HG03175 (cell line): ENCODE measurements at regions not wholly inside any gene's neighbourhood (a gene's known extent, or its start where the extent isn't known, plus 50 kb on each side); places are given as distances from the start of the nearest gene placed in this dataset.
"Not testable (repeated sequence)": the region's sequence is repeated elsewhere in the genome, so short reads cannot be mapped to it uniquely, and the experiment has no call there.

ENCODE experiments used
- ATAC-seq: cut with Tn5 transposase; IDR thresholded peaks from one replicate; pipeline ENCODE4 v1.9.1; 2021; ENCODE audit warnings: mild to moderate bottlenecking, moderate library complexity; ENCODE audit not compliant: unreplicated experiment

DNA sequence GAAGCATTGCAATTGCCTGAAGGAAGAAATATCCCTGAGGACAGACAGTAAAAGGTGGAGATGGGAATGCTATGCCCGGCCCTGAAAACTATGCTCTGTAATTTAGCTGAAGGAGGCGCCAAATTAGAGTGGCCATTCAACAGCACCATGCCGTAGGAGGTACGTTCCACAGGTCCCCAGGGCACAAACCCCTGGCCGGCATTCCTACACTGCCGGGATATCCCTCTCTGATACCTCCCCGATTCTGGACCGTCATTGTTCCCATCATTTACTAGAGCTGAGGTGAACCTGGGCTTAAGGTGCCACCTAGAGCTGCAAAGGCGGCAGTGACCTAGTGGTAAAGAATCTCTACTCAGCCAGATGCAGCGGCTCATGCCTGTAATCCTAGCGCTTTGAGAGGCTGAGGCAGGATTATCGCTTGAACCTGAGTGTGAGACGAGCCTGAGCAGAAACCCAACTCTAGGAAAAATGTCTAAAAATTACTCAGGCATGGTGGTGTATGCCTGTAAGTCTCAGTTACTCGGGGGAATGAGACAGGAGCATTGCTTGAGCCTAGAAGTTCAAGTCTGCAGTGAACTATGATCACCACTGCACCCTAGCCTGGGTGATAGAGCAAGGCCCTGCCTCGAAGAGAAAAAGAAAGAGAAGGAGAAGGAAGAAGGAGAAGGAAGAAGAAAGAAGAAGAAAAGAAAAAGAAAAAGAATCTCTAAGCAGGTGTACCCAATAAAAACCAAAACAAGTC lies 53.0 kb upstream of the TNKS2 start:
- ATAC-seq, result no peak

DNA sequence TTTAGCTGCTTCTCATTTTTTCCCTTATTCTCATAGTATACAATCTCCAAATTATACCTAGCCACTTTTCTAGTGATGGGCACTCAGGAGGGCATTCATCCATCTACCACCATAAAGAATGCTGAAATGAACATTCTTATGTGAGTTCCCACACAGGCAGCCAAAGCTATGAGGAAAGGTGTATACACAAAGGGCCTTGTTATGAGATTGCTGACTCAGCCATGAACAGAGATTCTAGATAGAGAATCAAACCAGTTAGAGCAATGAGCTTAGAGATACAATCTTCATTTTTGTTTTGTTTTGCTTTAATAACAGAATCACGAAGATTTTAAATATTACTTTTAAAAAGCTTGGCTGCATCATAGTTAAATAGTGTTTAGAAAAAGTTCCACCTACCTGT lies 54.8 kb upstream of the TNKS2 start:
- ATAC-seq, result no peak

DNA sequence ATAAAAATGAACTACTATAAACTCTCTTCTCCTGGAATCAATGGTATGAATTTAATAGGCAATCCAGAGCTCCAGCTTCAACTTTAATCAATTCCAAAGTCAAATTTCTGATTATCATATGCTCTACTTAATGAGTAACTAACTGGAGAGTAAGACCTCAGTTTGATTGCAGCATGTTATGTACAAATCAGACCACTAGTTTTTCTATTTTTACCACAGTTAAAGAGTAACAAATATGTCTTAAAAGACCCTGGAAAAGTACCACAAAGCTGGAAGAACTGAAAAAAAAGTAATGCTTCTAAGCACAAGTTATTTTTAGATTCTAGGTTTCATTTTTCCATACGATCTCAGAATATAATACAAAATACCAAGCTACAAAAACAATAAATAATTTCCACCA lies 56.0 kb upstream of the TNKS2 start:
- no peak for ATAC-seq

DNA sequence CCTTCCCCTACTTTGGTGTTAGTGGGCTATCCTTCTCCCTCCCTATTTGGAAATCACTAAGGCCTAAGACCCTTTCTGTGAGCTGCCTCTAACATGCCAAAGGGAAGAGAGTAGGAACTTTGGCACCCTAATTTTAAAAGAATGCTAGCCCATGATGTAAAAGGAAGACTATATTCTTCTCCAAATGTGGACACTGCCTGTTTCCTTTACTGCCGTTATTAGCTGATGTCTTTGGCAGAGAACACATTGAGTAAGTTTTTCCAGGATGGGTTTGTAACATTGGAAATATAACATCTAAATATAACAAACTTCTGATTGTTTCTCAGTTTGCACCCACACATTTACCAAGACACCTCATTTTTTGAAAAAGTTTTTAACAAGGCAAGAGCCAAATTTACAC lies 56.9 kb upstream of the TNKS2 start:
- ATAC-seq, result no peak

DNA sequence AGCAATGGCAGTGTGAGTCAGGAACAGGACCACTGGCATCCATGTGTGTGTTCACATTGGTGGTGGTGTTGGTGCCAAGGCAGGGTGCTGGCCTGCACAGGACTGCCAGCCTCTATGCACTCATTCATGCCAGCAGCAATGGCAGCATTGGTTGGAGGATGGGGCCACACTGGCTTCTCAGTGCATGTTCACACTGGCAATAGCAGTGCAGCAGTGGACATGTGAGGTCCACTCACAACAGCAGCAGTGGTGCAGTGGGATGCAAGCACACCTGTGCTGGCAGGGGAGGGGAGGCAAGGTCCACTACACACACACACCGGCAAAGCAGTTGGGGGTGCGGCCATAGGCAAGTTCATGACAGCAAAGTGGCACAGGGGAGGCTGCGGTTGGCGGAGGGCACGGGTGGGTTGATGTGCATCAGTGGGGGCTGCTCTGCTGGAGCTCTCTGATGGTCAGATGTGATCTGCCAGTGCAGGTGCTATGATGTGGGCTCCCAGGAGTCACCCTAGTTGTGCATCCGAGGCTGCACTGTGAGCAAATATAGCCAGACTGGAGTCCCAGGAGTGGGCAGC lies 57.8 kb upstream of the TNKS2 start:
- ATAC-seq, result no peak

DNA sequence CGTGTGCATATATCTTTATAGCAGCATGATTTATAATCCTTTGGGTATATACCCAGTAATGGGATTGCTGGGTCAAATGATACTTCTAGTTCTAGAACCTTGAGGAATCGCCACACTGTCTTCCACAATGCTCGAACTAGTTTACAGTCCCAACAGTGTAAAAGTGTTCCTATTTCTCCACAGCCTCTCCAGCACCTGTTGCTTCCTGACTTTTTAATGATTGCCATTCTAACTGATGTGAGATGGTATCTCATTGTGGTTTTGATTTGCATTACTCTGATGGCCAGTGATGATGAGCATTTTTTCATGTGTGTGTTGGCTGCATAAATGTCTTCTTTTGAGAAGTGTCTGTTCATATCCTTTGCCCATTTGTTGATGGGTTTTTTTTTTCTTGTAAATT lies 66.0 kb upstream of the TNKS2 start:
- not testable (repeated sequence) for ATAC-seq

DNA sequence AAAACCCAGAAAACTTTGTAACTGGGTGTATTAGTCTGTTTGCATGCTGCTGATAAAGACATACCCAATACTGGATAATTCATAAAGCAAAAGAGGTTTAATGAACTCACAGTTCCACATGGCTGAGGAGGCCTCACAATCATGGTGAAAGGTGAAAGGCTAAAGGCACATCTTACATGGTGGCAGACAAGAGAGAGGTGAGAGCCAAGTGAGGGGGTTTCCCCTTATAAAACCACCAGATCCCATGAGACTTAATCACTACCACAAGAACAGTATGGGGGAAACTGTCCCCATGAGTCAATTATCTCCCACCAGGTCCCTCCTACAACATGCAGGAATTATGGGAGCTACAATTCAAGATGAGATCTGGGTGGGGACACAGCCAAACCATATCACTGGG lies 68.9 kb upstream of the TNKS2 start:
- not testable (repeated sequence) for ATAC-seq

DNA sequence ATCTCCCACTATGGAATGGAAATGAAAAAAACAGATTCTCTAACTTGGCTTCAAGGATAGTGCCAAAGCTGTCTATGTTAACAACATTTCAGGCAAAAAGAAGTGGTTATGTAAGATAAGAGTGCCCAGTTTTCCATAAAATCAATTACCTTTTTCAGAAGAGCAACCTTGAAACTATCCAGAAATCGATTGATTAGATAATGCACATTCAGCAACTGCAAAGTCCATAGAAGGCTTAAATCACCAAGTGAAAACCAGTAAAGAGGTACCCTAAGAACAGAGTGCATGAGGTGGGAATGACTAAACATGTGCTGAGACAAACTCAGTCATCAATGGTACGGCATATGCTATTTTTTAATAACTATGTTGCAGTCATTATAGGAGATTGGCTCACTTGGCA lies 71.9 kb upstream of the TNKS2 start:
- no peak for ATAC-seq

DNA sequence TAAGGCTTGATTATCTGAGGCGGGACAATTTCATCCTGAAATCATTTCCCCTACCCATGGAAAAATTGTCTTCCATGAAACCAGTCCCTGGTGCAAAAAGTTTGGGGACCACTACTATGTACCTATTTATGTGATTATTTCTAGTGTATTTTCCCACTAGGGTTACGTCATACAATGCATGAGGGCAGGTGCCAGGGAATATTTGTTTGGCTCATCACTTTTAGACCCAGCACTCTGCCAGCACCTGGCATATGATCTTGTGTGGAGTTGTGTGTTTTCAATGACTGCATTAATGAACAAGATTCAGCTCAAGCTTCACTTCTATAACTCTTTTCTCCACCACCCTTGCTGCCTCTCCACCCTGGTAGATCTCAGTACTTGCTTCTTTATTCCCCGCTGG lies 73.3 kb upstream of the TNKS2 start:
- ATAC-seq, result no peak

DNA sequence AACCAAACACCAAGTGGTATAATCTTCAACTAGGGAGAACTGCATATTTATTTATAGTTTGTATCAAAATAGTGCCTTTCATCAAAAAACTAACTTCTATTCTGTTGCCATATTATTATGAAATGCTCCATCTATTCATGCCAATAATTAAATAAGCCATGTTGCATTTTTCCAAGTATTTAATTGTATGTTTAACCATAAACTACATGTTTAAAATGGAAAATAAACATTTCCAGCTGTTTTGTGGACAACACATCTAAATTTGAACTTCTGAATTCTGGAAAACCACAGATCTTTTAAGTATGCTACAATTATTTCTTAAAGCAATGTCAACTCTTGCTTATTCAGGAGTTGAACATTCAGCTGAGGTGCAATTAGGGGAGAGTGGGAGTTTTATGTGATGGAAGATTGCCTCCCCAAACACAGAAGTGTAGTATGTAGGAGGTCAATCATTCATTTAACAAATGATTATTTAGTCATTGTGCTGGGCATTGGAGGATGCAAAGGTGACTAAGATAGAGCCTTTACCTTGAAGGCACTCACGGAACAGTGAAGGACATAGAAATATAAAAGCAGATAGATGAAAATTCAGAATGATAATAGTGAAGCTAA lies 80.7 kb upstream of the PPP1R3C start:
- no peak for ATAC-seq

DNA sequence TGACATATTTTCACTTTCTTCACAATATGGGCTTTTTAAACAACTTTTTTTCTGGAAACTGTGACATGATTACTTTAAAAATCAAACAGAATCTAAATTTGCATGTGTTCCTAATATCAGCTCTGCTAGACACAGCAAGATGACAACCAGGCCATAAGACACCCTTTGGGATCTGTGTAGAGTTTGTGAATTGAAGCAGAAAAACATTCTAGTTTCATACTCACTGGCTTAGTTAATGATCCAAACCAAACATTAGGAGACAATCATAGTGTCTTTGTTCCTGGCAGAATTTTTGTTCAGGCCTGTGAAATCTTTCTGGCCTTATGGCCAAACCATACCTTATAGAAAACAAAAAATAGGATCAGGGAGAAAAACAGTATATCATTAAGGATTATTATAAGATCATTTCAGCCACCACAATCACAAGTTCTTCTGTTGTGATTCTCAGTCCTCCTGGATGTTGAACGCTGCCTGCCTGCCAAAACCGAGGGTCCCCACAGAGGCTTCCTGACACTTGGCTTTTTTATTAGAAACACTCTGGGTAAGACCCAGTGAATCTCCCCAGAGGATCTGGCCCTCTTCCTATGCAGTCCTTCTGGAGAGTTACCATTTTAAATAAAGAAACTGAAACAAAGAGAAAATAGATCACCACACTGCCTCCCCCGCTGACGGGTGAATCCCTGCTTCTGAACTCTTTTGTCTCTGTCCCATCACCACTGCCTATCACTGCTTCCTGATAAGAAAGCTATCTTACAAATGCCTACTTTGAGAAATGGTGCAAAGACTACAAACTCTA lies 79.2 kb upstream of the PPP1R3C start:
- peak; percentile 66 for ATAC-seq

DNA sequence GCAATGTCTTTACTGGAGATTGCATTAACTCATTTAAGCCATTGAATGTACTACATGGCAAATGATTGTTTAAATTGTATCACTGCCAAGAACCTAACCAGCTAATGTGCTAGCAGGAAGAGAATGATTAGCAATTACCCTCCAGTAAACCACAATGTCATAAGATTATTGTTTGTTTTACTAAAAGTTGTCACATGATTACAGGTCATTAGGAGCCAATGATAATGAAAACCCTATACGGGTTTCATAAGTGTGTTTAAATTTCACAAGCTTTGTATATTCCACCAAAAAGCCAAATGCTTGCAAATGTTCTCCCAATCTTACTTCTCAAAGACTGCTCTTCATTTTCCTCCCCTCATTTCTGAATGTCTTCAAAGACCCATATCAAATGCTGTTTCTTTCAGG lies 76.5 kb upstream of the PPP1R3C start:
- ATAC-seq, result no peak

DNA sequence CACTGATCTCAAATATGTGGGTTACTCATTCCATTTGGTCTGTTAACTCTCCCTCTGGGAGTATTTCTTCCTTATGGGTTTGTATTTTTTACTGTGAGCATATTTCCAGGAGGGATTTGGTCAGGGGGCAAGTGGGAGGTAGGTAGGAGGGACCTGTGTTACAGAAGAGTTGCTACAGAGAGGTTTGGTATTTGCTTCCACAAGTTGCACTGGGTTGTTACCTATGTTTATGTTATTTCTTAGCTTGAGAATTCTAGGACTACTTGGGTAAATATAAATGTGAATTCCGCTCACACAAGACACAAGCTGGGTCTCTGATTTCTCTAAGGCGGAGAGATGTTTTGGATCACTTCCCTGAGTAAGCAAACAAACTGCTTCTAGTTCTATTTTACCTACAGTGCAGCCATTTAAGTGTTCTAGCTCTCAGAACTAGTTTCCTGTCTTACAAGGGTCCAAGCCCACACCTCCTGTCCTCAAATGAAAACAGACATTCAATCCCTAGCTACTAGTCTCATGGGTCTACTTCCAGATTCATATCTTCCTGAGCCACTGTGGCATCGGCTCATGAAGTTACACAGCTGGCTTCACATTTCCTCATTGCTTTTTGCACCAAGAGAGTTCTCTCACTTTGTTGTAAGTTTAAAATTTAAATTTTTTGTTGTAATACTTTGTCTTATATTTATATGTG lies 75.4 kb upstream of the PPP1R3C start:
- ATAC-seq, result no peak

DNA sequence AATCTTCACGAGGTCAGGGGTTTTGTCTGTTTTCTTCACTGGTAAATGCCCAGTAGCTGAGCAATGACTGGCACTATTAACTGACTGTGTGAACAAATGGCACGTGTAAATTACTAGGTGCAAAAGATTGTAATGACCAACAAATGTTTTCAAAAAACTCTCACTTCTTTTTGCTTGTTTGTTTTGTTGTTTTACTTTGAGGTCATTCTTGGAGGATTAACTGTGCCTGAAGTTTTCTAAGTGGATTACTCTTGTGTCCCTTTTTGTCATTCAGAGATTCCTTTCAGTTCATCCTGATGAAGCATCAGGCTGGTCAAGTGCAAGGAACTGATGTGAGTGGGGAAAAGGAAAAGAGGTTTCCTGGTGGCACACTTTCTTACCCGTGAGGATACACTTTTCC lies 74.4 kb upstream of the PPP1R3C start:
- no peak for ATAC-seq

DNA sequence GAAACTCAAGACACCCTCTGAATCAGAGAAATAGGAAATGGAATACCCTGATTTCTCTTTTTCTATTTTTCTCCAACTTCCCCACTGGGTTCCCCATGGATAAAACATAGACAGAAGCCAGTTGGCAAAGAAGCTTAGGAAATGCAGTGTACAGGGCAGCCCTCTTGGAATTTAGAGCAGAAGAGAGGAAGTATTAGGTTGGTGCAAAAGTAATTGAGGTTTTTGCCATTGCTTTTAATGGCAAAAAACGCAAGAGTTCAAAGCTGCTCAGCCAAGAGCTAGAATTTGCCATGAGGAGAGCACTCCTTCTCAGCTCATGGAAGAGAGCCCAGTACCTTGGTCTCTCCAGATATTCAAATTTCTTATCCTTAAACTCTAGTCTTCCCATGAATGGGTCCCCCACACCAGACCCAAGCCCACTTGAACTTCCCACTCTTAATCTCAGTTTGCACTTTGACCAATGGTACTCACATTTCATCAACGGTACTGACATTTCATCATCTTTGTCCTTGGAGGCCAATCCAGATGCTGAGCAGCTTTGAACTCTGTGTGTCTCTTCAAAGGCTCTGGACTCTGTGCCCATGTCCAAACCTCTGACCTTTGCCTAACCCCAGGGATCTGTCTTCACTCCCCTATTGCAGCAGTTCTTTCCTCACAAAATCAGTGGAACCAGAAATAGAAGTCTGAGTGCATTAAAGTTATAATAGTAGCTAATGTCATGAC lies 73.2 kb upstream of the PPP1R3C start:
- no peak for ATAC-seq

DNA sequence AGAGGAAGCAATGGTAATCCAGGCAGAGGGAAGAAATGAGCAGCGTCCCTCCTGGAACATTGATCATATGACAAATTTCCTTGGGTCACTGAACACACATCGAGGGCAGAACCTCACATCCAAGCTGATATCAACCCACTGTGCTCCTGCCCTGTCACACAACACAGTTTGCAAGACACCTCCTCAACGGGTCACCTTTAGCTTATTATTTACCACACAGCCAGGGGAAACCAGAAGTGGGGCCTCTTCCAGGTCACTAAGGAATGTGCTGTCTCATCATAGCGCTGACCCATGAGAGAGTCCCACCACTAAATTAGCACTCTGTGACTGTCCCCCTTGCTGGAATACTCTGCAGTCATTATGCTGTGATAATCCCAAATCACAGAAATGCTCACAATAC lies 69.7 kb upstream of the PPP1R3C start:
- no peak for ATAC-seq

DNA sequence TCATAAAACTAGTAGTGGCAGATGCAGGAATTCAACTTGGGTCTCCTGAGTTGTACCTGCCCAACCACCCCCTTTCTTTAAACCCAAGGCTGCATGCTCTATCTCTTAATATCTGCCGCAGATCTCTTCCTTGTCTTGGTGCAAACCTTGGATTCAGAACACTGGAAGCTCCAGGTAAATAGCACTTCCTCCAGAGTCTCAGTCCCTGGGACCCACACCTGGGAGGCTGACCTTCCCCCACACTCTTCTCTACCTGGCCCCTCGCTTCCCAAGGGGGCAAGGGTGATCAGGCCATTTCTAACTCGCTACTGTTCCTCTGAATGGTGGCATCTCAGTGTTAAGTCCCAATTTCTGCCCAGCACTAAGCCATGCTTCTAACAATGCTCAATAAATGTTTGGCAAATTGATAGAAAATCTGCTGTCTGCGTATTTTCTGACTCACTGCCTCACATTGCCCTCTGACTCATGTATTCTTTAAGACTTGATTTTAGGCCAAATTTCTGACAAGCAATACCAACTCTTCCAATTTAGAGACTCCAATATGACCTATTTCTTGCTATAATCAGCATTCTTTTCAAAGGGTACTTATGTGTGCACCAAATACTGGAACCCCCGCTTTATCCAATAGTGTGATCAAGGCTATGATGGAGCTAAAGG lies 68.0 kb upstream of the PPP1R3C start:
- ATAC-seq, result no peak

DNA sequence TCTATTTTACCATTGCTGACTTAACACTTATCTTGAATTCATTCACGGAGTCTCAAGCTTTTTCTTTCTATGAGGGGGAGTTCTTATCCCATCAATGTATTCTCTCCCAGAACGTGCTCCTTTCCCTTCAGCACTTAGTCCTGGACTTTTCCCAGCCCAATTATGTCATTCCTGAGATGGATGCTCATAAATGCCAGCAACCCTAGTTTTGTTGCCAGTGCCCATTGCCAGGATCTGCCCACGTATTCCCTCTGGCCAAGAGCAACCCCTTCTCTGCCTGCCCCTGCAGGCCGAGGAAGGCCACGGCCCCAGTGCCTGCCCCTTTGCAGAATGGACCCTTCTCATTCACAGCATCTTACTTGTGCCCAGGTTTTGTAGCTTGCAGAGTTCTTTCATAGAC lies 67.4 kb upstream of the PPP1R3C start:
- no peak for ATAC-seq

DNA sequence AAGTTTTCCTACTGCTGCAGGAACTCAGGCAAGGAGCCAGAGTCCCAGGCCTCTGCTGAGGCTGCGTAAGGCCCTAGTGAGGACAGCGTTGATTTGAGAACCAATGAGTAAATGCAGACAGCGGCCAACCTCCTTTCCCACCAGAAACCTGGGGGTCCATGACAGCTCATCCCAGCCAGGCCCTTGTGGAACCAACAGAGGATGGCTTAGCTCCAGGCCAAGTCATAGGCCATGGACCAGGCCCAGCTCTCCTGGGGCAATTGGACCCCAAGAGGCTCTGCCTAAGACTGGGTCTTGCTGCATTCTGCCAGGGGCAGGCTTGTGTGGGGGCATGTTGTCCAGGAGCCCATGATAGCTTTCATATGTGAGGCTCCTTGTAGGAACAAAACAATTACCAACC lies 65.4 kb upstream of the PPP1R3C start:
- no peak for ATAC-seq

DNA sequence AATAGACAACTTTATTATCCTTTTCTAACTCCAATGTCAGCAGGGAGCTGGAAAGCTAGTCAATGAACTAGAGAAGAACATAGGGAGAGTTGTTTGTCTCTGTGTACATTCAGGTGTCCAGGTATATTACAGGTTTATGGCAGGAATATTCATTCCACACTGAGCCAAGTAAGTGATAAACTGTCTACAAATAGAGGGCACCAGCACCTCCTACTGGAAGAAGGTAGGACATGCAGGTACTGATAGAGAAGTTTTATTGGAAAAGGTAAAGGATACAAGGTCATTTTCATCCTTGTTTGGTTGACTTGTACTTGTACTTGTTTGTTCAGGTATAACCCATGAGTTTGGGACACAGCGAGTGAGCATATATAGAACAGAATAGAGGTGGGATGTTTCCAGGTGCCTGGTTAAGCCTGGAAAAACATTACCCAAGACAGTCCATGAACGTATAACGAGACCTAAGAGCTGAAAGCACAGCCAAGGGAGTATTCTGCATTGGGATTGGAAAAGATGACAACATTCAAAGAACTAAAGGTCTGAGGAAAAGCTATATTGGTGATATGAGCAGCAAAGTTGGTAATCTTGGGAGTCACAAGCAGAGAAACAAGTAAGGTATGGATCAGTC lies 61.4 kb upstream of the PPP1R3C start:
- no peak for ATAC-seq
